Activated T-cell treated with anti-CD3 and anti-CD28 coated beads for 48 hours (primary cell): ENCODE measurements at regions not wholly inside any gene's neighbourhood (a gene's known extent, or its start where the extent isn't known, plus 50 kb on each side); places are given as distances from the start of the nearest gene placed in this dataset.

Experiments
- DNase-seq: peaks from one replicate; pipeline ENCODE4 v3.0.0-alpha.2; 2020; ENCODE audit warnings: low read depth

DNA sequence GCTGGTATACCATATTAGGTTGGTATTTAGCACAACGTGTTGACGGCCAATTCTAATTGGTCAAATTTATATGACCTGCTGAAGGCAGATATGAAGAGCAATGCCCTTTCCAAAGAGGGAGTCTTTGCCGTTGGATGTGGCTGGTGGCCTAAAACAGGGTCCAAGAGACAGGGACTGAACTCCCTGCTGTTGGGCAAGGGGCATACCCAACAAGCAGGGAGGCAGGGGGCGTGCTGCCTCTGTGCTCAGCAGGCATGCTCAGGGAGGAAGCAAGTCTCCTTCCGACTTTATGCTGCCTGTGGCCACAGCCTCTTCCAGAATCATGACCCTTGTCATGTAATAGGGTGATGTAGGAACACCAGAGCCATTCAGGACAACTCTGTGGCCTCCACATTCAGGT lies 167.7 kb upstream of the NPVF start:
- no peak for DNase-seq

- no peak for DNase-seq
These were observed 168.4 kb upstream of the NPVF start for GRCh38 chr7:25396668-25397067.

DNA sequence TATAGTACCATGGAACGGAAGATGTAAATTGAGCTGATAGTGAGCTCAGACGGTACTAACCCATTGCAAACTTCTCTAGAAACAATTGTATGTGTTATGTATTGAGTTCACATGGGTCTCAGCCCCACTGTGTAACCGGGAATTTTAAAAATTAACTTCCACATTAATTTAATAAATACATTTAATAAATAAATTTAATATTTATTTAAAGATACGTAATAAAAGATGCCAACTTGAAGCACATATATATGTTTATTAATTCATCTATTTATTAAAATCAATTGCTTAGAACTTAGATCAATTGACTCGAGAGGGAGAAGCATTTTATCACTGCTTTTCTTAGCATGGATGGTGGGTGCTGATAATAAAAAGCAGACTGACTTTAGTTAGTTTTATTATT lies 170.1 kb upstream of the NPVF start:
- DNase-seq, result no peak

DNA sequence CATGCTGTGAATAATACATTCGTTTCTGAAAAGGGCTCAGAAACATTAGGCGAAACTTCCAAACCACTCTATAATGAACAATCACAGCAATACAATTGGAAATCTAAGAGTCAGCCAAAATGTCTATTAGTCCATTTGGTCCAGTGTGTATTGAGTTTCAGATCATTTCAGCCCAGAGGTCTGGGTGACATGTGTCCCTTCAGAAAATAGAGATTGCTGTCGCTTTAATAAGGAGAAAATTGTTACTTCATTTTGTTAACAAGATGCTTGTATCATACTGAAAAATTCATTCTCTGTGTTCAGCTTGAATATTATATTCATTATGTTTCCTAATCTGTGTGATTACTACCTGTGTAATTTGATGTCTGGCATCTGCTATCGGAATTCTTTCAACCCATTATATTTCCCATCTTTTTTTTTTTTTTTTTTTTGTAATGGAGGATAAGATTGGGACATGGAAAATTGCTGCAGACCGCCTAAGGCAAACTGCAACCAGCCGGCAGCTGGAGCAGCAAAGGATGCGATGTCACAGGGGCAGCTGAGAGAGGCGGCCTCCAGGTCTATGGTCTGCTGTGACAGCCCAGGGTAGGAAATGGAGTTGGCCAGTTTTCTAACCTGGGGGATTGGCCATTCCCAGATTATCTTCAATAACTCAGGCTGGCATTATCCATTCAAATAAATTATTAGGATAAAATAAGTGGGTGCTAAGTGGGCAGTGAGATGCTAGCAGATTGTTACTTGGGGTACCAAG lies 170.9 kb upstream of the NPVF start:
- no peak for DNase-seq

- DNase-seq, result no peak
These were observed 174.2 kb upstream of the NPVF start for GRCh38 chr7:25402532-25402931.

DNA sequence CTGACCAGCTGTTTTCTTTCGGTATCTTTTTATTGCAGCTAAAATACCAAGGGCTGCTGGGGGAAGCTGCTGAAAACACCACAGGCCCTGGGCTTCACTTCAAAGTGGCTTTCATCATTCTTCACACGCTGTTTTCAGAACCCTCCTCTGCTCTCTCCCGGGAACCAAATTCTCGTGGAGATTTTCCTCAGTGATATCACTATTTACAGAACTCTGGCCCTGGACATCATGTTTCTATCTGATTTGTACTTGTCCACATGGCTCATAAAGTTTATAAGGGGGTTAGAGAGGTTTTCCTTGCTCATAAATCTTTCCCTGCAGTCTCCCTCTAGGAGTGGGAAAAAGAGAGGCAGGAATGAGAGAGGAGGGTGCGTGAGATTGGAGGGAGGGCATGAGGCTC lies 177.4 kb upstream of the NPVF start:
- DNase-seq, result no peak

- DNase-seq, result no peak
These were observed 178.8 kb upstream of the NPVF start for GRCh38 chr7:25407053-25407452.

GRCh38 chr7:25408012-25408687 lies 179.9 kb upstream of the NPVF start:
- DNase-seq, result no peak

DNA sequence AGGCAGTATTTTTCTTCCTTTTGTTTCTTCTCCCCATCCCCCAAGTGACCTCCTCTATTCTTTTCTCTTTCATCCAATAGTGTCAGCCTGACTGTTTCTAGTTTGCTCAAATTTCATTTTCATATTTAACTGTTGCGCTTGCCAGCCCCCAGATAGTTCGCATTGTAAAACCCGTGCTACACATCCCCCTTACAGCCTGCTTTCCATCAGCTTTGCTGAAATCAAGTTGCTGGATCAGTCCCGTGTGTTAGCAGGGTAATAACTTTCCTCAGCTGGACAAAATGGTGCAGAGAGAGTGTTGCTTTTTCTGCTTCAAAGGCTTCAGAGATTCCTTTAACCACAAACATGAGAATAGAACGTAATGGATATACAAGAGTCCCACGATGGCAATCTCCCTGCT lies 180.6 kb upstream of the NPVF start:
- no peak for DNase-seq

DNA sequence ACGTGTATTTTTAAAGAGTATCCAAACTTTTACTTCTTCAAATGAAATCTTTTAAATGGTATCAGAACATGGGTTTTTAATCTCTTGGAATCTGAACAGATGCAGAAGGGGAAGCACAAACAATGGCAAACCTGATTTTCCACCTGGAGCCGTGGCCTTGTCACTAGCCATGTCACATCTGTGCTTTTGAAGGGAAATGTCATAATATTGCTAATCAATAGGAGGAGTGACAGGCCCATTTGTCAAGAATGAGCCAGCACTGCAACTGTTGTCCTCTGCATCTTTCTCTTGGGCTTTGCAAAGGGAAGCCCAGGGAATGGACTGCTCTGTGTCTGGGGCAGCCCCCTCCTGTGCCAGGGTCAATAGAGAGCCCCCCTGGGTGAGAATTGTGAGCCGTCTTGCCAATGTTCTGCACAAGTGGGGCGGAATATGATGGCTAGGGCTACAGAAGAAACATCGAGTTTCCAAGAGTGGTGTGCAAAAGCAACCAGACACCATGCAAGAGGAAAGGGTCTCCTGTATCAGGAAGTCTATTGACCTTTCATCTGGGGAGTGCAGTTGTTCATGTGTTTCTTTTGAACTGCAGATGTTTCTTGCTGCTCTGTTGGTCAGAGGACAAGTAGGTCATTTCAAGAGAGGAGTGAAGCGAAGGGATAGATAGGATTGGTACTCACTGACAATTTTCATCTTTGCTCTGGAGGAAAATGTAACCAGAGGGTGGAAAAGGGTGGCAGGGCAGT lies 181.8 kb upstream of the NPVF start:
- DNase-seq, result no peak

- no peak for DNase-seq
These were observed 192.5 kb upstream of the NPVF start for GRCh38 chr7:25420771-25421170.

DNA sequence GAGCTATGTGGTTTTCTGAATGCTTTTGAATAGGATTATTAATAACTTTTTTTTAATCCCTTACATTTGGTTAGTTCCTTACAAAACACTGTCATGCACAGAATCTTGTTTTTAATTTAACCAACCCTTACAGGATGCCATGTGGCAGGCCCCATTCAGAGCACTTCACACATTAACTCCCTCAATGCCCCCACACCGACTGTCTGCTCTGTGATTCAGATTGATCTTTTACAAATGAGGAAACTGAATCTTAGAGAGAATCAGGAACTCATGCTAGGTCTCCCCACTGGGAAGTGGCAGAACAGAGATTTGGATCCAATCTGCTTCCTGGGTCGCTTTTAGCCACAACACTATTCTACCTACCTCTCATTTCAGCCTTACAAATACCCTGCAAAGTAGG lies 195.8 kb upstream of the NPVF start:
- no peak for DNase-seq

DNA sequence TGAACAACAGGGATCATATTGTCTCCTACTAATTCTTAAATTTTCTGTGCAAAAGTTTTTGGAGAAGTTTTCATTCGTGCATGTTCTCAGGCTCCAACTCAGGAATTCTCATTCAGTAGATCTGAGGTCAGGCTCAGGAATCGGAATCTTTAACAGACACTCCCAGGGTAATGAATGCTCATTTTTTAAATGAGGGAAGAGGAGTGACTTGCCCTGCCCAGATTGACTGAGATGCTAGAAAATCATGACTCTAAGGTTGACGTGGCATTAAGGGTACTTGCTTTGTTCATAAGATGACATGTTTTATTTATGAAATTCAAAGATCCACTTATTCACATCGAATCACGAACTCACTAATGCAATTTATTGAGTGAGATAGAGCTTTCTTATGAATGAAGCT lies 196.6 kb upstream of the NPVF start:
- DNase-seq, result no peak

DNA sequence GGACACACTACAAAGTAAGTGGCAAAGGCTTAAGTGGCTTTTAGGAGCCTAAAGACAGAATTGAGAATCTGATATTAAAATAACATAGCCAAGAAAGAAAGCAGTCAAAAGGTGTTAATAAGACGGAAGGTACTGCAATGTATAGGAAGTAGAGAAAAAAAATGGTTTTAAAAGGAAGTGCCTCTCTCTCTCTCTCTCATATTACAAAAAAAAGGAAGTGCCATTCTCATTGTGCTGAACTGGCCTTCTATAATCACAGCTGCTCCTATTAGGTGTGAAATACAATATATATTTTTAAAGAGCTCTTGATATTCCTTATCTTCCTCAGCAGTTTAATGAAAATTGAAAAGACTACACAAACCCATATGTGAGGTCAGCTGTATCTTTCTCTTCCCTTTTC lies 199.4 kb upstream of the NPVF start:
- no peak for DNase-seq

DNA sequence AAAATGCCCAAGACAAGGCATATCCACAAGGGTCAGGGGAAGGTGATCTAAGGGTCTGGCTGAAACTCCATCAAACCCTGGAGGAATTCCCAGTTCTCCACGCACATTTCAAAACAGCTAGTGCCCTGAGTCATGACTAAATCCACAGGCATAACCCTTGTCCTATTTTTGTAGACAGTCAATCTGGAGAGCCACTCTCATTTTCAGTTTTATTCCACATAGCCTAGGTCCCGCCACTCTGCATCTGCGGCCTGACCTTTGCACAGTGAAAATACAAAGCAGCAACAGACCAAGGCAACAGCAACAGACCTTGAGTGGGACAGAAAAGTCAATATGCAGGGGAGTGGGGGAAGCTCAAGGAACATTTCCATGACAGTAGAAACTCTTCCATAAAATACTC lies 201.4 kb upstream of the NPVF start:
- no peak for DNase-seq

- DNase-seq, result no peak
These were observed 202.1 kb upstream of the NPVF start for GRCh38 chr7:25430200-25430931.

DNA sequence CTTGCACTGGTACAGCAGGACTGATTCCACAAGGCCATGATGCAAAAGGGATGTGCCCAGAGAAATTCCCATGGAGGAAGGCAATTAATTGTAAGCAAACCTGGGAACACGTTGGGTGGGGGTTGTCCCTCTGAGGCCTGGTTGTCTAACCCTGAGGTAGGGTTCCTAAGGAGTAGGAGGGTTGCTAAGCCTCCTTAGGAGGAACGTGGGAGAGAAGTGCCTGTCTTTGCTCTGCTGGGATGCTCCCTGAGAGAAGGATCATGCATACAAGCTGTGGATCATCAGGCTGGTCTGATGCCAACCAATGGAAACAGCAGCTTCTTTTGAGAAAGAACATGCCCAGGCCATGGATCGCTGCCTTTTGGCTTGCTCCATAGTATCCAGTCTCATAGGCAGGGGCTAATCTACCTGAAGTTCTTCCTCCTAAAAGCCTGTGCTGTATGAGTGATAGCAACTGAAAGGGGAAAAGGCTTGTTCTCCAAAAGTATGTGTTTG lies 203.7 kb upstream of the NPVF start:
- no peak for DNase-seq

- DNase-seq, result no peak
These were observed 204.5 kb upstream of the NPVF start for GRCh38 chr7:25432807-25433206.

- no peak for DNase-seq
These were observed 208.1 kb upstream of the NPVF start for GRCh38 chr7:25436413-25436812.

- no peak for DNase-seq
These were observed 209.0 kb upstream of the NPVF start for GRCh38 chr7:25437308-25437707.

DNA sequence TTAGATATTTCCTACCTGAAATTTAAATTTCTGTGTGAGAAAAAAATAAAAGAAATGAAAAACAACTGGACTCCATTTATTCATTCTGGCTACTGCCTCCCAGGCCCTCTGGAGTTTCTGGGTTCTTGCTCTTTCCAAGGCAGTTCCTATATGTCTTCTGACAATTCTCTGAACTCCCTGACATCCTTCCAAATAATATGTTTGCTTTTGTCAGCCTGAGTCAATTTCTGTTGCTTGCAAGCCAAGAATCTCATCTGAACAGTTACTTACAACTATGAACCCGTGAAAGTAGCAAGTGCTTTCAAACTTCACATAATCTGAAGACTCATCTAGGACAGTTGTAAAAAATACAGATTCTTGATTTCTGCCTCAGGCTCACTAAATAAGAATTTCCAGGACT lies 216.7 kb upstream of the NPVF start:
- DNase-seq, result no peak

GRCh38 chr7:25448301-25448700 lies 220.0 kb upstream of the NPVF start:
- no peak for DNase-seq
